ENCODE measurements at regions not wholly inside any gene's neighbourhood (a gene's known extent, or its start where the extent isn't known, plus 50 kb on each side); places are given as distances from the start of the nearest gene placed in this dataset.
"Not testable (repeated sequence)": the region's sequence is repeated elsewhere in the genome, so short reads cannot be mapped to it uniquely, and the experiment has no call there.

DNA sequence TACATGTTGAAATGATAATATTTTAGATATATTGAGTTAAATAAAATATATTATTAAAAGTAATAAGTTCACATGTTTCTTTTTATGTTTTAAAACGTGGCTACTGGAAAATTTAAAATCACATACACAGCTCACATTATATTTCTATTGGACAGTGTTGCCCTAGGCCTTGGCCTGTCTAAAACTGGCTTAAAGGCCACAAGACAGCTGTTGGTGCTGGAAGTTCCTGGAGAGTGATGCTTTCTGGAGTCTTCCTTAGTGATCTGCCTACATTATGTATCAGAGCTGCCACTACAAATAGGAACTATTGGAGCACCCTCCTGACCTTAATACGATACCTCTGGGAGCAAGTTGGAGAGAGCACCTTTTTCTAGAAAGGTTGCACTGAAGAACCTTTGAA, 254.1 kb upstream of the C2CD4B start:
- Histone ChIP-seq H3K4me1 (ENCODE audit: insufficient read depth, low read length) (peaks cover 13% of the 10 kb centered on the region), H2AFZ (ENCODE audit: low read depth, low read length) (no peak overlapping the region), H3K4me3 (ENCODE audit: insufficient read depth, low read depth, low read length) (no peak overlapping the region), H3K9me3 (ENCODE audit: insufficient read depth, low read depth, low read length) (no peaks in the 10 kb centered on the region), H3K27me3 (ENCODE audit: insufficient read depth, low read length) (no peaks in the 10 kb centered on the region), H3K27ac (ENCODE audit: low read depth, low read length) (no peak overlapping the region), H4K20me1 (ENCODE audit: insufficient read depth, low read length) (peaks cover 4% of the 10 kb centered on the region), H3K36me3 (ENCODE audit: insufficient read depth, low read length) (no peaks in the 10 kb centered on the region), H3K4me2 (ENCODE audit: low read length) (no peak overlapping the region), H3K9ac (ENCODE audit: low read length) (no peak overlapping the region), H3K79me2 (ENCODE audit: insufficient read depth, low read length) (peaks cover 2% of the 10 kb centered on the region)
- H3K27ac Mint-ChIP-seq (ENCODE audit: unreplicated experiment) = no peak overlapping the region
- FAIRE-seq (no peak), DNase-seq (ENCODE audit: low read depth) (no peak)
- peaks cover 13% of the 10 kb centered on the region for H3K4me1 Mint-ChIP-seq (ENCODE audit: low read depth, unreplicated experiment)
- no peak for TF ChIP-seq CTCF (IDR thresholded peaks at IDR 0.05; ENCODE audit: insufficient read depth, low read depth, low read length)
- TF ChIP-seq EZH2 (IDR thresholded peaks at IDR 0.05; ENCODE audit: insufficient read depth, low read length) = no peak
- H3K27me3 Mint-ChIP-seq (ENCODE audit: low read depth, unreplicated experiment) = no peaks in the 10 kb centered on the region
- no peaks in the 10 kb centered on the region for H3K9me3 Mint-ChIP-seq (ENCODE audit: unreplicated experiment)
- H3K36me3 Mint-ChIP-seq (ENCODE audit: low read depth, unreplicated experiment) = peaks cover 2% of the 10 kb centered on the region
- no peak overlapping the region for H3K4me3 Mint-ChIP-seq (ENCODE audit: unreplicated experiment)

GRCh38 chr15:62420371-62420770, 255.3 kb upstream of the C2CD4B start:
- H3K4me3 ChIP-seq (ENCODE audit: insufficient read depth, low read depth, low read length); DNase-seq (ENCODE audit: low read depth); H4K20me1 ChIP-seq (ENCODE audit: insufficient read depth, low read length); H3K27ac Mint-ChIP-seq (ENCODE audit: unreplicated experiment); H3K36me3 Mint-ChIP-seq (ENCODE audit: low read depth, unreplicated experiment); H3K79me2 ChIP-seq (ENCODE audit: insufficient read depth, low read length); H3K4me3 Mint-ChIP-seq (ENCODE audit: unreplicated experiment); H3K9ac ChIP-seq (ENCODE audit: low read length); H3K4me2 ChIP-seq (ENCODE audit: low read length); H3K27me3 ChIP-seq (ENCODE audit: insufficient read depth, low read length); FAIRE-seq; H3K27ac ChIP-seq (ENCODE audit: low read depth, low read length); H3K9me3 Mint-ChIP-seq (ENCODE audit: unreplicated experiment); H3K9me3 ChIP-seq (ENCODE audit: insufficient read depth, low read depth, low read length); H3K36me3 ChIP-seq (ENCODE audit: insufficient read depth, low read length); H2AFZ ChIP-seq (ENCODE audit: low read depth, low read length); H3K27me3 Mint-ChIP-seq (ENCODE audit: low read depth, unreplicated experiment): not testable (repeated sequence)
- H3K4me1 ChIP-seq (ENCODE audit: insufficient read depth, low read length) = peaks cover 13% of the 10 kb centered on the region
- H3K4me1 Mint-ChIP-seq (ENCODE audit: low read depth, unreplicated experiment) = peaks cover 13% of the 10 kb centered on the region

DNA sequence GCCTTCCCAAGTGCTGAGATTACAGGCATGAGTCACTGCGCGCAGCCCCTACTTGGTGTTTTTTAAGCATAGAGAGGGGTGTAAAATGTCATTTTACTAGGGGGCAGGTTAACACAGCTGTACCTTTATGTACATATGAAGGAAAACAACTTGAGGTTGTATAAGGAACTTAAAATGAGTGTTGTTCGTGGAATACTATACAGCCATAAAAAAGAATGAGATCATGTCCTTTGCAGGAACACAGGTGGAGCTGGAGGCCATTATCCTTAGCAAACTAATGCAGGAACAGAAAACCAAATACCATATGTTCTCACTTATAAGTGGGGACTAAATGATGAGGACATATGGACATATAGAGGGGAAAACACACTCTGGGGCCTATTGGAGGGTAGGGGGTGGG, 256.2 kb upstream of the C2CD4B start:
- Histone ChIP-seq H3K27me3 (ENCODE audit: insufficient read depth, low read length) (no peaks in the 10 kb centered on the region), H3K79me2 (ENCODE audit: insufficient read depth, low read length) (peaks cover 2% of the 10 kb centered on the region), H3K4me3 (ENCODE audit: insufficient read depth, low read depth, low read length) (no peak overlapping the region), H3K9ac (ENCODE audit: low read length) (no peak overlapping the region), H3K4me1 (ENCODE audit: insufficient read depth, low read length) (peaks cover 16% of the 10 kb centered on the region), H4K20me1 (ENCODE audit: insufficient read depth, low read length) (peaks cover 4% of the 10 kb centered on the region), H3K27ac (ENCODE audit: low read depth, low read length) (no peak overlapping the region), H2AFZ (ENCODE audit: low read depth, low read length) (no peak overlapping the region), H3K36me3 (ENCODE audit: insufficient read depth, low read length) (no peaks in the 10 kb centered on the region), H3K4me2 (ENCODE audit: low read length) (no peak overlapping the region), H3K9me3 (ENCODE audit: insufficient read depth, low read depth, low read length) (no peaks in the 10 kb centered on the region)
- Mint-ChIP-seq H3K36me3 (ENCODE audit: low read depth, unreplicated experiment) (peaks cover 8% of the 10 kb centered on the region), H3K4me1 (ENCODE audit: low read depth, unreplicated experiment) (peaks cover 11% of the 10 kb centered on the region), H3K4me3 (ENCODE audit: unreplicated experiment) (no peak overlapping the region), H3K27ac (ENCODE audit: unreplicated experiment) (no peak overlapping the region), H3K9me3 (ENCODE audit: unreplicated experiment) (no peaks in the 10 kb centered on the region), H3K27me3 (ENCODE audit: low read depth, unreplicated experiment) (no peaks in the 10 kb centered on the region)
- TF ChIP-seq CTCF (IDR thresholded peaks at IDR 0.05; ENCODE audit: insufficient read depth, low read depth, low read length) = no peak
- no peak for TF ChIP-seq EZH2 (IDR thresholded peaks at IDR 0.05; ENCODE audit: insufficient read depth, low read length)
- DNase-seq (ENCODE audit: low read depth) = no peak
- no peak for FAIRE-seq
